GM23338 (cell line): ENCODE measurements at regions not wholly inside any gene's neighbourhood (a gene's known extent, or its start where the extent isn't known, plus 50 kb on each side); places are given as distances from the start of the nearest gene placed in this dataset.
A peak's percentile ranks its signal among the peaks of the same experiment; 100 is the strongest.

Experiments used
- ATAC-seq: fragments of 200-7000 bp; cut with Tn5 transposase; 3 replicates; pipeline ENCODE4 v1.9.1; 2020
- DNase-seq: peaks from one replicate; pipeline ENCODE4 v3.0.0-alpha.2; 2015; ENCODE audit warnings: low spot score
- H2AFZ ChIP-seq: fragments of 200-600 bp; sonication (generic); 2 replicates; pipeline ENCODE4 v1.8.0; 2016; ENCODE audit warnings: antibody characterized with exemption, mild to moderate bottlenecking, moderate library complexity
- H3F3A ChIP-seq: fragments of 200-600 bp; sonication (generic); replicated peaks from 2 replicates; pipeline ENCODE4 v1.8.0; 2017; ENCODE audit warnings: antibody characterized with exemption, mixed run types, low read depth
- H3K27ac ChIP-seq: fragments of 200-600 bp; sonication (generic); 2 replicates; pipeline ENCODE4 v1.6.1; 2016; ENCODE audit warnings: low read depth
- H3K27me3 ChIP-seq: fragments of 200-600 bp; sonication (generic); 2 replicates; pipeline ENCODE4 v1.8.0; 2016; ENCODE audit warnings: mild to moderate bottlenecking, mixed run types, moderate library complexity; ENCODE audit not compliant: insufficient read depth
- H3K36me3 ChIP-seq: fragments of 200-600 bp; sonication (generic); 2 replicates; pipeline ENCODE4 v1.8.0; 2016; ENCODE audit warnings: mild to moderate bottlenecking; ENCODE audit not compliant: insufficient read depth
- H3K4me1 ChIP-seq: fragments of 200-600 bp; sonication (generic); 2 replicates; pipeline ENCODE4 v1.8.0; 2016; ENCODE audit warnings: mild to moderate bottlenecking, moderate library complexity; ENCODE audit not compliant: insufficient read depth
- H3K4me2 ChIP-seq: fragments of 200-600 bp; sonication (generic); 2 replicates; pipeline ENCODE4 v1.7.1; 2017; ENCODE audit warnings: mixed run types
- H3K4me3 ChIP-seq: fragments of 200-600 bp; sonication (generic); 2 replicates; pipeline ENCODE4 v1.6.1; 2016; ENCODE audit warnings: mixed run types
- H3K79me2 ChIP-seq: fragments of 200-600 bp; sonication (generic); replicated peaks from 2 replicates; pipeline ENCODE4 v1.8.0; 2017; ENCODE audit warnings: mild to moderate bottlenecking; ENCODE audit not compliant: insufficient read depth
- H3K9me2 ChIP-seq: fragments of 200-600 bp; sonication (generic); 2 replicates; pipeline ENCODE4 v1.8.0; 2017; ENCODE audit not compliant: insufficient read depth
- H4K20me1 ChIP-seq: fragments of 200-600 bp; sonication (generic); replicated peaks from 2 replicates; pipeline ENCODE4 v1.8.0; 2017; ENCODE audit warnings: mild to moderate bottlenecking; ENCODE audit not compliant: insufficient read depth
- H3K27ac Mint-ChIP-seq: 2 replicates; pipeline ENCODE4 v1.8.0; 2020; ENCODE audit warnings: inconsistent platforms, mild to moderate bottlenecking, moderate library complexity, mixed read lengths
- H3K27me3 Mint-ChIP-seq: 3 replicates; pipeline ENCODE4 v1.8.0; 2022; ENCODE audit warnings: low read depth, mild to moderate bottlenecking, moderate library complexity, mixed read lengths, inconsistent platforms; ENCODE audit not compliant: insufficient read depth, poor library complexity
- H3K36me3 Mint-ChIP-seq: 3 replicates; pipeline ENCODE4 v1.8.0; 2021; ENCODE audit warnings: low read depth, mild to moderate bottlenecking, inconsistent platforms, moderate library complexity, mixed read lengths
- H3K4me1 Mint-ChIP-seq: 3 replicates; pipeline ENCODE4 v1.8.0; 2020; ENCODE audit warnings: mild to moderate bottlenecking, inconsistent platforms, mixed read lengths
- H3K4me3 Mint-ChIP-seq: 3 replicates; pipeline ENCODE4 v1.8.0; 2021; ENCODE audit warnings: moderate library complexity, mild to moderate bottlenecking, inconsistent platforms, mixed read lengths
- H3K9me3 Mint-ChIP-seq: 3 replicates; pipeline ENCODE4 v1.8.0; 2020; ENCODE audit warnings: moderate library complexity, mild to moderate bottlenecking, inconsistent platforms, mixed read lengths
- CTCF ChIP-seq, 2 experiments: fragments of 200-600 bp in 1 of 2; sonication (generic) in 1 of 2; conservative IDR thresholded peaks; 2 replicates each; pipeline versions ENCODE4 v1.5.1 to v1.6.1; 2016 to 2017; ENCODE audit warnings: antibody characterized with exemption in 2 of 2, low read depth in 2 of 2, mild to moderate bottlenecking in 2 of 2, moderate library complexity in 1 of 2
- EZH2phosphoT487 ChIP-seq: fragments of 200-600 bp; sonication (generic); IDR thresholded peaks from one replicate; pipeline ENCODE4 v1.8.1; 2018; ENCODE audit warnings: antibody characterized with exemption; ENCODE audit not compliant: unreplicated experiment
- NANOG ChIP-seq: IDR thresholded peaks from 2 replicates; pipeline ENCODE4 v1.6.1; 2016; ENCODE audit warnings: antibody characterized with exemption, borderline replicate concordance
- STAT1 ChIP-seq: IDR thresholded peaks from one replicate; pipeline ENCODE4 v1.6.1; 2016; ENCODE audit warnings: antibody characterized with exemption; ENCODE audit not compliant: unreplicated experiment
- ZNF114 ChIP-seq: fragments of 250-450 bp; sonication (Bioruptor Pico); IDR thresholded peaks from 2 replicates; pipeline ENCODE4 v1.5.0; 2020; ENCODE audit warnings: mild to moderate bottlenecking, moderate library complexity
- ZNF462 ChIP-seq: fragments of 250-450 bp; sonication (Bioruptor Pico); IDR thresholded peaks from 2 replicates; pipeline ENCODE4 v1.5.0; 2020; ENCODE audit warnings: mild to moderate bottlenecking, moderate library complexity

DNA sequence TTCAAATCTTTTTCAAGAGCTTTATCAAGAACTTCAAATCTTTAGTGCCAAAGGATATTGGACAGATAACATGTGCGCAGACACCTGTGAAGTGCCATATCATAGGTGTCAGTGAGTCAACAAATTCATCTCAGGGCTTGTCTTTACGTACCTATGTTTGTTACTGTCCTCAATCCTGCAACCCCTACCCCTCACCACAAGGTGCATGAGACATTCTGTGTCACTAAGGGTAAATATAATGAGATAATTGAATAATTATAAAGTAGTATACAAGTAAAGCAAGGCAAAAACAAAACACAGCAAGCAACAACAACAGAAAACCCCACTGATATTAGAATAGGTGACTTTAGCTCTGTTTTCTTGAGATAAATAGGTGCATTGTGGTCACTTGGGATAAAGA, 1495.8 kb upstream of the TMEFF2 start:
- Mint-ChIP-seq H3K36me3 (no peaks in the 10 kb centered on the region), H3K4me3 (no peak overlapping the region), H3K27ac (no peak overlapping the region), H3K9me3 (no peaks in the 10 kb centered on the region), H3K4me1 (no peaks in the 10 kb centered on the region), H3K27me3 (no peaks in the 10 kb centered on the region)
- Histone ChIP-seq H2AFZ (no peak overlapping the region), H3K27ac (no peak overlapping the region), H3K4me2 (no peak overlapping the region), H3K4me1 (no peaks in the 10 kb centered on the region), H3K36me3 (no peaks in the 10 kb centered on the region), H4K20me1 (no peaks in the 10 kb centered on the region), H3K79me2 (no peaks in the 10 kb centered on the region), H3K9me2 (no peaks in the 10 kb centered on the region), H3K27me3 (no peaks in the 10 kb centered on the region), H3K4me3 (no peak overlapping the region), H3F3A (no peaks in the 10 kb centered on the region)
- no peak for DNase-seq
- ATAC-seq: no peak; the same call in 2 of the 3 replicates
- no peak for TF ChIP-seq ZNF114 (CRISPR knock-in tag)
- TF ChIP-seq ZNF462: no peak
- TF ChIP-seq CTCF (conservative IDR thresholded peaks at IDR 0.05; ENCODE audit: low read depth in 2 of 2): peak in 1 of 2 experiments; percentile 24; a peak in 1 of 4 replicates
- no peak for TF ChIP-seq NANOG

DNA sequence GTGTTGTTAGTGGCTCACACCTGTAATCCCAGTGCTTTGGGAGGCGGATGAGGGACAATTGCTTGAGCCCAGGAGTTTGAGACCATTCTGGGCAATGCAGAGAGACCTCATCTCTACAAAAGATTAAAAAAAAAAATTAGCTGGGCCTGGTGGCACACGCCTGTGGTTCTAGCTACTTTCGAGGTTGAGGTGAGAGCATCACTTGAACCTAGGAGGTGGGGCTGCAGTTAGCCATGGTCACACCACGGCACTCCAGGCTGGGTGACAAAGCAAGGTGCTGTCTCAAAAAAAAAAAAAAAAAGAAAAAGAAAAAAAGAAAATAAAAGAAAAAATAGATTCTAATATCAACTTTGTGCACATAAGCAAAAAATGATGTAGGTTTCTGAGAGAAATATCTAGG, 1492.5 kb upstream of the TMEFF2 start:
- Histone ChIP-seq H3K27me3 (no peaks in the 10 kb centered on the region), H3K4me3 (no peak overlapping the region), H4K20me1 (no peaks in the 10 kb centered on the region), H3K36me3 (no peaks in the 10 kb centered on the region), H3K4me1 (no peaks in the 10 kb centered on the region), H3F3A (no peaks in the 10 kb centered on the region), H3K27ac (no peak overlapping the region), H3K9me2 (no peaks in the 10 kb centered on the region), H2AFZ (no peak overlapping the region), H3K4me2 (no peak overlapping the region), H3K79me2 (no peaks in the 10 kb centered on the region)
- Mint-ChIP-seq H3K4me1 (no peaks in the 10 kb centered on the region), H3K4me3 (no peak overlapping the region), H3K27ac (no peak overlapping the region), H3K9me3 (no peaks in the 10 kb centered on the region), H3K36me3 (no peaks in the 10 kb centered on the region), H3K27me3 (peaks cover 2% of the 10 kb centered on the region)
- DNase-seq (no peak), ATAC-seq (no peak)
- TF ChIP-seq STAT1 (no peak), NANOG (no peak), EZH2phosphoT487 (no peak)
